ENCODE measurements at regions not wholly inside any gene's neighbourhood (a gene's known extent, or its start where the extent isn't known, plus 50 kb on each side); places are given as distances from the start of the nearest gene placed in this dataset.

DNA sequence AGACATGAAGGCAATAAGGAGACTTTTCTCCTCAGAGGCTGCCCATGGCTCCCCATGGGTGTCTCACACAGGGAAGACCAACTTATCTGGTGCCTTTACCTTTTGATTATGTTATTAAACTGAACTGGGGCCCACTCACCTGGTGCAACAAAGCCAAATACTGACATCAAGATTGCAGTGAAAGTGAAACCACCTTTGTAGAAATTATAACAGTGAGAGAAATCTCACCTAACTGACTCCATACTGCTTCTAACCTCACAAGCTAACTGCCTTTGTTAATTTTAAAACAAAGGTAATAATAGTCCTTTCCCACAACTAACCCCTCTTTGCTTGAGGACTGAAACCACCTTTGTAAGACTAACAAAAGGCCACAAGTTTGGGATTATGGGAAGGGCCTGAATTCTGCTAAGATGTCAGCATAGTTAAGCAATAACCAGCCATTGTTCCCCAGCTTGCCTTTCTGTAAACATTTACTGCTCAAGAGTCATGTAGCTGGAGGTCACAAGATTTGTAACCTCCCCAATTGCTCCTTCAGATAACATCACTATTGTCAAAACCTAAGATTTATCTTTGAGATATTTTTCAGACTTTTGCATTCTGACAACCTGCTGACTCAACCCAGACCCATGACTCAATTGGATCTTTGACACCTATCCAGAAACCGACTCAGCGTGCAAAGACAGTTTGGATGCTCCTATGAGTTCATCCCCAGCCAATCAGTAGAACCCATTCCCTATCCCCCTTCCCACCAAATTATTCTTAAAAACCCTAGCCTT lies 420.3 kb upstream of the CFAP20DC start:
- intact Hi-C loops (cut with DNase I; ENCODE audit: low total_unique reads) = no loop called here
- no peak for DNase-seq (ENCODE audit: low spot score in 2 of 2)
- TF ChIP-seq CTCF (IDR thresholded peaks at IDR 0.05) (no peak), POLR2A (IDR thresholded peaks at IDR 0.05) (no peak)
- no peak overlapping the region for H3K4me3 ChIP-seq (ENCODE audit: low read depth, poor library complexity, severe bottlenecking)
- 70 to 83% methylated on average over 2 of the region's 2 CpGs for WGBS, 2 donors

- TF ChIP-seq CTCF (IDR thresholded peaks at IDR 0.05) = no peak
- no peak for TF ChIP-seq POLR2A (IDR thresholded peaks at IDR 0.05)
- no peak for DNase-seq (ENCODE audit: low spot score in 2 of 2)
- 33 to 38% methylated on average over 4 of the region's 4 CpGs for WGBS, 2 donors
- intact Hi-C loops (cut with DNase I; ENCODE audit: low total_unique reads) = no loop called here
- no peak overlapping the region for H3K4me3 ChIP-seq (ENCODE audit: low read depth, poor library complexity, severe bottlenecking)
Observed at GRCh38 chr3:59467476-59467875, 417.7 kb upstream of the CFAP20DC start.

DNA sequence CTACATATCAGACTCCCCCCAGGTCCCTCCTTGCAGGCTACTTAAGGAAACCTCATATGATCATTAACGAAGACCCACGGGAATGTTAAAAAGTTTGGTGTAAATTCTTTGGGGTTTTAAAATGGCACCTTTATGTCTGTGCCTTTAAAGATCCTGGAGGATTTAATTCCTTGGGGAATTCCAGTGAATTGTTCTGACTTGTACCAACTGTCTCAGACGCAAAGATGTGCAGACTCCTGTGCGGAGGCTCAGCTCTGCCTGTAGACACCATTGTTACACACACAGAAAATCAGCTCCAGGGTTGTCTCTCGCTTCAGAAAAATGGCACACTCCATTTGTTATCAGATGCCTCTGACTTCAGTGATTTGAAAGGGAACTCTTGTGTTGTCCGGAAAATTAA lies 414.4 kb upstream of the CFAP20DC start:
- no peak for DNase-seq (ENCODE audit: low spot score in 2 of 2)
- TF ChIP-seq POLR2A (IDR thresholded peaks at IDR 0.05) (no peak), CTCF (IDR thresholded peaks at IDR 0.05) (no peak)
- no peak overlapping the region for H3K4me3 ChIP-seq (ENCODE audit: low read depth, poor library complexity, severe bottlenecking)
- WGBS, 2 donors = 62 to 72% methylated on average over 6 of the region's 6 CpGs
- intact Hi-C loops (cut with DNase I; ENCODE audit: low total_unique reads) = no loop called here

DNA sequence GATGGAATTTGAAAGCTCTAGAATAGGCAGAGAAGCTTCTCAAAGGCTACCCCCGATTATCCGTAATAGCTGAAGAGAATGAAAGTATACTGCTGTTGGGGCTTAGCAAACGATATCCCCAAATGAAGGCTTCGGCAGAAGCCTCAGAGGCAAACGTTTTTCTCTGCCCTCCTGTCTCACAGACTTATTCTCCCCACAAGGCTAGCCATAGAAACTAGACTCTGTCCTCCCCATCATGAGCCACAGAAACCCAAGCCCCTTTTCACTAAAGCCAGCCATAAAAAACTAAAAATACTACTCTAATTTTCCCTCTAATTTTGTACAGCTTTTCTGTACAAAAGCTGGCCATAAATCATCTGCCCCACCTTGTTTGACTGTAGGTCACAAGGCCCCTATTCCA lies 413.4 kb upstream of the CFAP20DC start:
- DNase-seq (ENCODE audit: low spot score in 2 of 2) = no peak
- intact Hi-C loops (cut with DNase I; ENCODE audit: low total_unique reads) = no loop called here
- no peak overlapping the region for H3K4me3 ChIP-seq (ENCODE audit: low read depth, poor library complexity, severe bottlenecking)
- WGBS, 2 donors = 79 to 84% methylated on average over 5 of the region's 5 CpGs
- no peak for TF ChIP-seq POLR2A (IDR thresholded peaks at IDR 0.05)
- no peak for TF ChIP-seq CTCF (IDR thresholded peaks at IDR 0.05)

GRCh38 chr3:59460068-59460467 lies 410.2 kb upstream of the CFAP20DC start:
- TF ChIP-seq POLR2A (IDR thresholded peaks at IDR 0.05) (no peak), CTCF (IDR thresholded peaks at IDR 0.05) (no peak)
- intact Hi-C loops (cut with DNase I; ENCODE audit: low total_unique reads) = no loop called here
- DNase-seq (ENCODE audit: low spot score in 2 of 2) = no peak
- H3K4me3 ChIP-seq (ENCODE audit: low read depth, poor library complexity, severe bottlenecking) = no peak overlapping the region
- 90 to 92% methylated on average over 2 of the region's 2 CpGs for whole genome bisulfite sequencing, 2 donors

Measured in lower leg skin (tissue), 4 donors.